ENCODE measurements at regions not wholly inside any gene's neighbourhood (a gene's known extent, or its start where the extent isn't known, plus 50 kb on each side); places are given as distances from the start of the nearest gene placed in this dataset.

GRCh38 chr2:38190542-38191218, 114.7 kb upstream of the CYP1B1 start:
- no peak for TF ChIP-seq POLR2AphosphoS5 (IDR thresholded peaks at IDR 0.05)
- no peak for TF ChIP-seq POLR2A (IDR thresholded peaks at IDR 0.05)
- no peak for TF ChIP-seq CTCF (IDR thresholded peaks at IDR 0.05)
